ENCODE measurements at regions not wholly inside any gene's neighbourhood (a gene's known extent, or its start where the extent isn't known, plus 50 kb on each side); places are given as distances from the start of the nearest gene placed in this dataset.

DNA sequence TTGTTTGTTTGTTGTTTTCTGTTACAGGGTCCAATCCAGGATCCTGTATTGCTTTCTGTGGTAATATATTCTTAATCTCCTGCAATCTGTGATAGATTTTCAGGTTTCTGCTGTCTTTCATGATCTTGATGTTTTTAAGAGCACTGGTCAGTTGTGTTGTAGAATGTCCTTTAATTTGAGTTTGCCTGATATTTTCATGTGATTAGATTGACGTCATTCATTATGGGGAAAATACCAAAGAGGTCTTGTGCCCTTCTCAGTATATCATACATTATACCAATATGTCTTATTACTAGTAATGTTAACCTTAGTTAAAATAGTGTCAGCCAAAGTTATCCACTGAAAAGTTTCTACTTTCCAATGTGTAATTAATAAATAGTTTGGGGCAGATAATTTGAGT, 929.3 kb downstream of the PCDH19 start:
- Histone ChIP-seq H4K20me1 (ENCODE audit: insufficient read depth) (no peaks in the 10 kb centered on the region), H2AFZ (ENCODE audit: low read depth, low read length, poor library complexity, severe bottlenecking) (no peak overlapping the region), H3K9me2 (ENCODE audit: insufficient read depth) (no peaks in the 10 kb centered on the region), H3K27ac (ENCODE audit: low read depth, low read length) (no peak overlapping the region), H3K4me2 (ENCODE audit: low read length) (no peak overlapping the region), H3K79me2 (ENCODE audit: insufficient read depth, low read length) (no peaks in the 10 kb centered on the region), H3K9ac (ENCODE audit: low read length) (no peak overlapping the region), H3K27me3 (ENCODE audit: insufficient read depth, low read length) (no peaks in the 10 kb centered on the region), H3K4me1 (ENCODE audit: control insufficient read depth in 1 of 2, insufficient read depth in 2 of 2, low read length in 2 of 2) (no peaks in the 10 kb centered on the region), H3K9me3 (ENCODE audit: control insufficient read depth in 1 of 2, insufficient read depth in 1 of 2, low read depth in 1 of 2, low read length in 2 of 2) (no peaks in the 10 kb centered on the region), H3K4me3 (replicated peaks in 1 of 2; ENCODE audit: low read depth in 1 of 2, low read length in 2 of 2) (no peak overlapping the region), H3K36me3 (ENCODE audit: control insufficient read depth in 1 of 2, insufficient read depth in 2 of 2, low read length in 2 of 2) (no peaks in the 10 kb centered on the region)
- TF ChIP-seq SIN3A (IDR thresholded peaks at IDR 0.05; ENCODE audit: low read depth), result no peak
- TF ChIP-seq SRF (IDR thresholded peaks at IDR 0.05; ENCODE audit: low read depth), result no peak
- TF ChIP-seq CBX3 (IDR thresholded peaks at IDR 0.05; ENCODE audit: low read depth), result no peak
- TF ChIP-seq POLR2AphosphoS5 (IDR thresholded peaks at IDR 0.05; ENCODE audit: low read depth, low read length), result no peak
- TF ChIP-seq ZFX (IDR thresholded peaks at IDR 0.05), result no peak
- intact Hi-C loops (cut with micrococcal nuclease), result no loop called here
- ChIA-PET CTCF (no interaction called here), POLR2A (no interaction called here), RAD21 (ENCODE audit: low non-redundant PET in 1 of 2, low total read pairs in 2 of 2, uncharacterized antibody in 2 of 2, unreplicated experiment in 2 of 2) (no interaction called here)
- no peak for ATAC-seq
- DNase-seq (ENCODE audit: low read depth, low spot score), result no peak
- BruUV-seq (replicated peaks), result no TSS peak

DNA sequence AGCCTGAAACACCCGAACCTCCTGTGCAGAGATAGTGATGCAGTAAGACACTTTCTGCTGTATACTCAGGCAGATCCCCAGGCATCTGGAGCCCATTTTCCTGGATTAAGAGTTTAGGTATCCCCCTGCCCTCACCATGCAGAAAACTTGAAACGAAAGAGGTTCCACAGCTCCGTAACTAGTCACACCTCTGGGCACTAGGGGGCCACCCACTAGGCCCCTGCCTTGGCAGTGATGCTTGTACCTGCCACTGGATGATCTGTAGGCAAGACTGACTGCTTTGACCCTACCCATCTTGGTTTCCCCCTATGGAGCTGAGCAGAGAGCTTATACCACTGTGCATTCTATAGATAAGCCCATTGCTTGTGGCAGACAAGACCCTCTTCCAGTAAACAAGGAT, 940.6 kb downstream of the PCDH19 start:
- H3K4me3 ChIP-seq (replicated peaks in 1 of 2; ENCODE audit: low read depth in 1 of 2, low read length in 2 of 2), result no peak overlapping the region
- POLR2A ChIA-PET, result no interaction called here
- no peaks in the 10 kb centered on the region for H3K9me2 ChIP-seq (ENCODE audit: insufficient read depth)
- H3K9me3 ChIP-seq (ENCODE audit: control insufficient read depth in 1 of 2, insufficient read depth in 1 of 2, low read depth in 1 of 2, low read length in 2 of 2), result no peaks in the 10 kb centered on the region
- H3K36me3 ChIP-seq (ENCODE audit: control insufficient read depth in 1 of 2, insufficient read depth in 2 of 2, low read length in 2 of 2), result no peaks in the 10 kb centered on the region
- no peak overlapping the region for H3K4me2 ChIP-seq (ENCODE audit: low read length)
- no peaks in the 10 kb centered on the region for H3K79me2 ChIP-seq (ENCODE audit: insufficient read depth, low read length)
- no peak for TF ChIP-seq CEBPB (IDR thresholded peaks at IDR 0.05; ENCODE audit: low read depth)
- TF ChIP-seq, protein P1, sequence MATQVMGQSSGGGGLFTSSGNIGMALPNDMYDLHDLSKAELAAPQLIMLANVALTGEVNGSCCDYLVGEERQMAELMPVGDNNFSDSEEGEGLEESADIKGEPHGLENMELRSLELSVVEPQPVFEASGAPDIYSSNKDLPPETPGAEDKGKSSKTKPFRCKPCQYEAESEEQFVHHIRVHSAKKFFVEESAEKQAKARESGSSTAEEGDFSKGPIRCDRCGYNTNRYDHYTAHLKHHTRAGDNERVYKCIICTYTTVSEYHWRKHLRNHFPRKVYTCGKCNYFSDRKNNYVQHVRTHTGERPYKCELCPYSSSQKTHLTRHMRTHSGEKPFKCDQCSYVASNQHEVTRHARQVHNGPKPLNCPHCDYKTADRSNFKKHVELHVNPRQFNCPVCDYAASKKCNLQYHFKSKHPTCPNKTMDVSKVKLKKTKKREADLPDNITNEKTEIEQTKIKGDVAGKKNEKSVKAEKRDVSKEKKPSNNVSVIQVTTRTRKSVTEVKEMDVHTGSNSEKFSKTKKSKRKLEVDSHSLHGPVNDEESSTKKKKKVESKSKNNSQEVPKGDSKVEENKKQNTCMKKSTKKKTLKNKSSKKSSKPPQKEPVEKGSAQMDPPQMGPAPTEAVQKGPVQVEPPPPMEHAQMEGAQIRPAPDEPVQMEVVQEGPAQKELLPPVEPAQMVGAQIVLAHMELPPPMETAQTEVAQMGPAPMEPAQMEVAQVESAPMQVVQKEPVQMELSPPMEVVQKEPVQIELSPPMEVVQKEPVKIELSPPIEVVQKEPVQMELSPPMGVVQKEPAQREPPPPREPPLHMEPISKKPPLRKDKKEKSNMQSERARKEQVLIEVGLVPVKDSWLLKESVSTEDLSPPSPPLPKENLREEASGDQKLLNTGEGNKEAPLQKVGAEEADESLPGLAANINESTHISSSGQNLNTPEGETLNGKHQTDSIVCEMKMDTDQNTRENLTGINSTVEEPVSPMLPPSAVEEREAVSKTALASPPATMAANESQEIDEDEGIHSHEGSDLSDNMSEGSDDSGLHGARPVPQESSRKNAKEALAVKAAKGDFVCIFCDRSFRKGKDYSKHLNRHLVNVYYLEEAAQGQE (IDR thresholded peaks at IDR 0.05; ENCODE audit: low read depth), result no peak
- no peak for TF ChIP-seq POLR2AphosphoS5 (IDR thresholded peaks at IDR 0.05; ENCODE audit: low read depth, low read length)
- no peak for TF ChIP-seq SP1 (IDR thresholded peaks at IDR 0.05; ENCODE audit: low read depth)
- TF ChIP-seq POLR2A (IDR thresholded peaks at IDR 0.05; ENCODE audit: borderline replicate concordance, extremely low read depth, insufficient read depth, insufficient read length), result no peak
- TF ChIP-seq, protein P2, sequence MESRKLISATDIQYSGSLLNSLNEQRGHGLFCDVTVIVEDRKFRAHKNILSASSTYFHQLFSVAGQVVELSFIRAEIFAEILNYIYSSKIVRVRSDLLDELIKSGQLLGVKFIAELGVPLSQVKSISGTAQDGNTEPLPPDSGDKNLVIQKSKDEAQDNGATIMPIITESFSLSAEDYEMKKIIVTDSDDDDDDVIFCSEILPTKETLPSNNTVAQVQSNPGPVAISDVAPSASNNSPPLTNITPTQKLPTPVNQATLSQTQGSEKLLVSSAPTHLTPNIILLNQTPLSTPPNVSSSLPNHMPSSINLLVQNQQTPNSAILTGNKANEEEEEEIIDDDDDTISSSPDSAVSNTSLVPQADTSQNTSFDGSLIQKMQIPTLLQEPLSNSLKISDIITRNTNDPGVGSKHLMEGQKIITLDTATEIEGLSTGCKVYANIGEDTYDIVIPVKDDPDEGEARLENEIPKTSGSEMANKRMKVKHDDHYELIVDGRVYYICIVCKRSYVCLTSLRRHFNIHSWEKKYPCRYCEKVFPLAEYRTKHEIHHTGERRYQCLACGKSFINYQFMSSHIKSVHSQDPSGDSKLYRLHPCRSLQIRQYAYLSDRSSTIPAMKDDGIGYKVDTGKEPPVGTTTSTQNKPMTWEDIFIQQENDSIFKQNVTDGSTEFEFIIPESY (IDR thresholded peaks at IDR 0.05; ENCODE audit: extremely low read depth, insufficient replicate concordance, low read length), result no peak
- no peak for TF ChIP-seq YY1 (IDR thresholded peaks at IDR 0.05; ENCODE audit: extremely low read depth, insufficient replicate concordance, low read depth, low read length)
- BruUV-seq (replicated peaks), result no TSS peak
- CTCF ChIA-PET, result no interaction called here
- no peak overlapping the region for H2AFZ ChIP-seq (ENCODE audit: low read depth, low read length, poor library complexity, severe bottlenecking)
- RAD21 ChIA-PET (ENCODE audit: low non-redundant PET in 1 of 2, low total read pairs in 2 of 2, uncharacterized antibody in 2 of 2, unreplicated experiment in 2 of 2), result no interaction called here
- no peak for DNase-seq (ENCODE audit: low read depth, low spot score)
- no peaks in the 10 kb centered on the region for H3K27me3 ChIP-seq (ENCODE audit: insufficient read depth, low read length)
- no peaks in the 10 kb centered on the region for H3K4me1 ChIP-seq (ENCODE audit: control insufficient read depth in 1 of 2, insufficient read depth in 2 of 2, low read length in 2 of 2)
- no peak for ATAC-seq
- H3K27ac ChIP-seq (ENCODE audit: low read depth, low read length), result no peak overlapping the region
- H3K9ac ChIP-seq (ENCODE audit: low read length), result no peak overlapping the region
- no peaks in the 10 kb centered on the region for H4K20me1 ChIP-seq (ENCODE audit: insufficient read depth)
- intact Hi-C loops (cut with micrococcal nuclease), result no loop called here
